HG03095 (cell line): ENCODE measurements at regions not wholly inside any gene's neighbourhood (a gene's known extent, or its start where the extent isn't known, plus 50 kb on each side); places are given as distances from the start of the nearest gene placed in this dataset.
"Not testable (repeated sequence)": the region's sequence is repeated elsewhere in the genome, so short reads cannot be mapped to it uniquely, and the experiment has no call there.

Experiments used
- ATAC-seq: cut with Tn5 transposase; IDR thresholded peaks from one replicate; pipeline ENCODE4 v1.9.1; 2021; ENCODE audit warnings: moderate library complexity; ENCODE audit not compliant: unreplicated experiment

DNA sequence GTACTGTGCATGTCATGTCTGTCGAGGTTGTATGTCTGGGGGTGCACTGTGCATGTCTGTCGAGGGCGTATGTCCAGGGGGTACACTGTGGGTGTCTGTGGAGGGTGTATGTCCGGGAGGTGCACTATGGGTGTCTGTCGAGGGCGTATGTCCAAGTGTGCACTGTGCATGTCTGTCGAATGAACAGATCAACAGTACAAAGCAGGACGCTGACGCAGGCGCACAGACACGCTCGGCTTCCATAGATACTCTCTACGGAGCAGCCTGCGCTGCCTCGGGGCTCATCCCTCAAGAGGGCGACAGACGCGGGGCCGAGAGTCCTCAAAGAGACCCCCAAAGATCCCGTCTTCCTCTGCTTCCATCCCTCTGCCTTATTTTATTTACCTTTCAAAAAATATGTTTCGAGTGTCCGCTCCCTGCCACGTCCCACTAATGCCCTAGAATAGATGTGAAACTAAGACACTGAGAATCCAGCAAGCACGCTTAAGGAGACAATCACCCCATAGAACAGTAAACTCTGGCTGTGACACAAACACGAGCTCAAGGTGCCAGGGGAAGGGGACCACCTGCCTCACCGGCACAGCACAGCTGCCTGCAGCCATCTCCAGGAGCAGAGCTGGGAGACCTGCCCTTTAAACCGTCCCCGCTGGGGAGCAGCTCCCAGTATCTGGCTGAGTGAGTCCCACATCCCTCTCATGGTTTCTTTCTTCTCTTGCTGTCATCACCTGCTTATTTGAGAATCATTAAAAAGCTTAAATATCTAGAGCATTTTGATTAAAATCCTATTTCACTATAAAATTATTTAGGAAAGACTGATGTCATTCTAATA lies 250.5 kb upstream of the MYT1L start:
- no peak for ATAC-seq

- ATAC-seq = not testable (repeated sequence)
Measured at GRCh38 chr2:2580841-2581240, 249.8 kb upstream of the MYT1L start.

GRCh38 chr2:2580341-2580740 lies 249.3 kb upstream of the MYT1L start:
- ATAC-seq = no peak

GRCh38 chr2:2579814-2580213 lies 248.7 kb upstream of the MYT1L start:
- no peak for ATAC-seq

DNA sequence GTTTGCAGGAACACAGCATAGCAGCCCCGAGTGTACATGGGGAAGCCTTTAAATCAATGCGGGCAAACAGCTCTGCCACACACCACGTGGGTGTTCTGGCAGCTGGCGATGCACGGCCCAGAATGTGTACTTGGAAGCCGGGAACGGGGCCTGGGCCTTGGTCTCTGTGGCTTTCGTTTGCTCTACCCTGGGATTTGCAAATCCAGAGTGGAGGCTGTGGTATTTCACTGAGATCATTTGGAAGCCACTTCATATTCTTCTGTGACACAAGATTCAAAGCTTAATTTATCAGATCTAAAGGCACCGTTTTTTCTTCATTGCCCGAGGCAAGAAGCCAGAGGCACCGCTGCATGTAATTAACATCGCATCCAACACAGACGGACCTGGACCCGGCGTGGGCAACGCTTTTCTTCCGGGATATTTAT lies 246.3 kb upstream of the MYT1L start:
- ATAC-seq = no peak

- no peak for ATAC-seq
Measured at GRCh38 chr2:2575870-2576386, 244.9 kb upstream of the MYT1L start.

DNA sequence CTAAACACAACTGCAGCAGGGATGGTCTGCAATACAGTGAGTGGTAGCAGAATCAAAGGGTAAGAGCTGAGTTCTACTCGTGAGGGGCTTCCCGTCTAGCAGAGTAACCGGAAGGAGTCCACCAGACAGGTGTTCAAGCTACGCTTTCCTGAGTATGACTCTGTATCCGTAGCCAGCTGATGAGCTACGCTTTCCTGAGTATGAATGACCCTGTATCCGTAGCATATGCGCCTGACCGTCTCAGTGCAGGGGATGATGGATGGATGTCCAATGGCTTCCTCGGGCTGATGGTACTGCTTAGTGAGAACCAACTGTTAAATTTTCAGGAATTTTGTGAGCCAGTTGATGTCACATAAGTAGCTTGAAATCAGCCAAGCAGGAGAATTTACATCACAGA lies 244.1 kb upstream of the MYT1L start:
- no peak for ATAC-seq

- no peak for ATAC-seq
Measured at GRCh38 chr2:2574401-2575180, 243.5 kb upstream of the MYT1L start.

DNA sequence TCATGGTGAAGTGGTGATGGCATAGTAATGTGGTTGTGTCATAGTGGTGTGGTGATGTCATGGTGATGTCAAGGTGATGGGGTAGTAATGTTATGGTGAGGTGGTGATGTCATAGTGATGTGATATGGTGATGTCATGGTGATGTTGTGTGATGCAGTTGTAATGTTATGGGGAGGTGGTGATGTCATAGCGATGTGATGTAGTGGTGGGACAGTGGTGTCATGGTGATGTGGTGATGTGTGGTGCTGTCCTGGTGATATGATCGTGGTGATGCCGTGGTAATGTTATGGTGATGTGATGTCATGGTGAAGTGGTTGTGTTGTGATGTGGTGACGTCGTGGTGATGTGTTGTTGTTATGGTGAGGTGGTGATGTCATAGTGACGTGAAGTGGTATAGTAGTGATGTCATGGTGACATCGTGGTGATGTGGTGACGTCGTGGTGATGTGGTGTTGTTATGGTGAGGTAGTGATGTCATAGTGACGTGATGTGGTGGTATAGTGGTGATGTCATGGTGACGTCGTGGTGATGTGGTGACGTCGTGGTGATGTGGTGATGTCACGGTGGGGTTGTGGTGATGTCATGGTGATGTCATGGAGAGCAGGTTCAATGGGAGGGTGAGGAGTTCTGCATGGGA lies 242.7 kb upstream of the MYT1L start:
- ATAC-seq = no peak

GRCh38 chr2:2573205-2573604 lies 242.1 kb upstream of the MYT1L start:
- no peak for ATAC-seq

- ATAC-seq = no peak
Measured at GRCh38 chr2:2572393-2573204, 241.5 kb upstream of the MYT1L start.

DNA sequence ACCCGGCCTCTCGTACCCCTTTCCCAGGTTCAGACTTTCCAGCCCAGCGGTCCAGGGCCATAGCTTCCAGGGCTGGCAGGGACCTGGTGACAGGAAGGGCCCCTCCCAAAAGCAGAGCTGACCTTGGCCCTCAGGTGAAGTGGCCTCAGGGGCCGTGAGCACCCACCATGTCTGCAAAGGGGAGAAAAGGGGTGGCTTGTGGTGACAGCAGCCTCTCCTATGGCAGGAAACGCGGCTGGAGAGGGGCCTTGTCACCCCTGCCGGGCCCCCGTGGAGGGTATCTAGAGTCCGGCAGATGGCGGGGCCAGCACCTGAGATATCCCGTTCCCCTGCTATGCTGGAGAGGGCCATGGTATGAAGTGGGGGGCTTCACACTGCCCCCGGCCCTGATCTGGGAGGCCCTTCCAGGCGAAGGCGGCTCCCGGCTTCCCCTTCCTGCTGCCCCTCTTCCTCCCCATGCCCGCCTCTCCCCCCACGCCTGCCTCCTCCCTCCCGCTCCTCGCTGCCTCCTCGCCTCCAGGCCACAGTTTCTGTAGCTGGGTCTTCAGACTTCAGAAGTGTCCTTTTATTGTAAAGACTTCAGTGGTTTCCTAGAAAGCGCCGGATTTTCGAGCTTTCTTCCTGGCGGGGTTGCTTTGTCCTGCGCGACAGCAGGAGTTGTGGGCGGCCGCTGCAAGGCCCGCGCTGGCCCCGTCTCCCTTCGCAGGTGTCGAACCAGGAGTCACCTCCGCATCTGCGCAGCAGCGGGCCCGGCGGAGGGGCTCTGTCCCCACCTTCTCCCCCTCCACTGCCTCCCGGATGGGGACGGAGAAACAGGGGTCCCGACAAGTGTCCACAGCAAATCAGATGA lies 240.5 kb upstream of the MYT1L start:
- ATAC-seq = no peak

GRCh38 chr2:2570871-2571270 lies 239.8 kb upstream of the MYT1L start:
- no peak for ATAC-seq

DNA sequence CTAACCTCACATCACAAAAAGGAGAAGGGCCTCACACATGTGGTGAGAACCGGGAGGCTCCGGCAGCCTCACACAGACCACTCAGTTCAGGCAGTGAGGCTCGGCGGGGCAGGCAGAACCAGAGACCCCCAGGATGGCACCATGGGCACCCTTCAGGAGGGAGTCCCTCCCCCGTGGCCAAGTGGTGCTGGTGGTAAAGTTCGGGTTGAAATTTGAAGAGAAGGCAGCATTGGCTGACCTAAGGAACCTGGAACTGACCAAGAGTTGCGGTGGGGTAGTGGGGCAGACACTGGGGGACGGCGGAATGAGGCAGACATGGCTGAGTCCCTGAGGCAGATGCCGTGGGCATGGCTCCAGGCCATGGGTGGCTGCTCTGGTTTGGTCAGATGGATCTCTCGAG lies 239.3 kb upstream of the MYT1L start:
- ATAC-seq = no peak

- ATAC-seq = no peak
Measured at GRCh38 chr2:2569836-2570235, 238.8 kb upstream of the MYT1L start.

DNA sequence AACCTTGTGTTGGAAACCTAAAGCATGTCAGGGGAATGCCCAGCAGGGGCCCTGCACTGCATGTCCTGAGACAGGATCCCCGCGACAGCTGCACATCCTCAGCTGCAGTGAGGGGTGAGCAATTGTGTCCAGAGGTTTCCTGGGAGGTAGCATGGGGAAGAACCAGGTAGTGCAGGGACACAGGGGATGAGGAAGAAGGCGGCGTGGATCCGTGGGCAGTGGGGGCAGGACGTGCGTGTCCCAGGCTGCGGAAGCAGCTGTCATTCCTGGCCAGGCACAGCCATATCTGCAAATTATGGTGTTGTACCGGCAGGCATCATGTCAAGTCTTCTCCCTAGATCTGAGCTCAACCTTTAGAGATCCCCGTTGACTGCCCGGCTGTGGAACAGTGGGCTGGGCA lies 238.2 kb upstream of the MYT1L start:
- ATAC-seq = no peak

DNA sequence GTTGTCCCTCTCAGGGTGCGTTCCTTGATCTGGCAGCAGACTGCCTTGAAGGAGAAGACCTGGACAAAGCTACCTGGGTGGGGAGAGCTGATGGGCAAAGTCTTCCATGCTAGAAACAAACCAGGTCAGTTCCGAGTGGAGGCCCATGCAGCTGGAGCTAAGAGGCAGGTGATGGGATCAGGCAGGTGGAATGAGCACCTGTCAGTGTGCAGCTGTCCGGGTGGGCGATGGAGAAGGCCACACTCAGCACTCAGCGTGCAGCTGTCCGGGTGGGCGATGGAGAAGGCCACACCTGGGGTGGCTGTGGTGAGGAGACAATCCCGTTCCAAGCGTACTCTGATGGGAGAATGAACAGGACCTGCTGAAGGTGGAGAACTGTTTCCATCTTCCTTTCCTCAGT lies 237.3 kb upstream of the MYT1L start:
- no peak for ATAC-seq

DNA sequence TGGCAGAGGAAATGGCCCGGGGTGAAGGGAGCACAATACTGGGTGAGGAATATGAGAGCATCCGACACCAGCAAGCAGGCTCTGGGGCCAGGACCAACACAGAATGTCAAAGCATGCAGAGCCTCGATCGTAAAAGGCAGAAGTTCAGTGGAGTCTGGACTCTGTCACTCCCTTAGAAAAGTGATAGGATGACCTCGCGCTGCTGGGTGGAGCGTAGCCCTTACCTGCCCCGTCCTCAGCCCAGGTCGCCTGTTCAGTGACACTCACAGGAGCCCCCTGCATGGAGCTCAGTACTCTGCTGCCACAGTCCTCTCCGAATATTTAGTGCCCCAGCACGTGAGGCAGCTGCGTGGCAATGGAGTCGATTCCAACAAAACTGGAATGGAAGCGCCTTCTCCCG lies 236.7 kb upstream of the MYT1L start:
- ATAC-seq = no peak

- no peak for ATAC-seq
Measured at GRCh38 chr2:2566396-2567323, 235.6 kb upstream of the MYT1L start.
